Heart left ventricle (tissue), 13 donors: ENCODE measurements at regions not wholly inside any gene's neighbourhood (a gene's known extent, or its start where the extent isn't known, plus 50 kb on each side); places are given as distances from the start of the nearest gene placed in this dataset.
"Not testable (repeated sequence)": the region's sequence is repeated elsewhere in the genome, so short reads cannot be mapped to it uniquely, and the experiment has no call there.

ENCODE experiments used
- POLR2A ChIP-seq, 2 donors: fragments of 450-650 bp; IDR thresholded peaks; one replicate each; pipeline ENCODE4 v1.6.1; 2017; ENCODE audit warnings: antibody characterized with exemption in 2 of 2, mild to moderate bottlenecking in 2 of 2, moderate library complexity in 2 of 2
- TF ChIP-seq, protein P1 (sequence below), 12 donors: fragments of 200-600 bp; sonication (generic) in 4 of 12; IDR thresholded peaks; one replicate each; pipeline versions ENCODE4 v1.5.0 to v1.8.0; 2018 to 2022; ENCODE audit warnings: antibody characterized with exemption in 12 of 12, mild to moderate bottlenecking in 5 of 12
- donor health status: ischemic (EF 13 %, LVEDD 7.1; RV severe dilation, severe dysfunction).
- donor health status: DM: no; HTN: yes; CAD: no.
- donor health status: DM: no; HTN: no; CAD: no.
- donor health status: ischemic (EF 25% LVEDD 6.9; RV normal size, moderate dysfunction).
- donor health status: ischemic (EF 25% LVEDD 5.7; RV mildly dilated, moderate dysfunction).
- donor health status: ischemic (EF 35%, LVEDD 5.7; RV mildly dilated, moderate dysfunction).
- donor health status: nonischemic (EF 11% LVEDD 7.7; RV severe dilation, severe dysfunction).
- donor health status: DM: yes; HTN: yes; CAD: no.
- donor health status: PGD.
- donor health status: ischemic (EF 29% LVEDD 5.4; RV normal size, mild dysfunction).
- donor health status: nonischemic (EF 23%, LVEDD 6.1; RV moderate dilation, normal function).

- TF ChIP-seq, protein P1, sequence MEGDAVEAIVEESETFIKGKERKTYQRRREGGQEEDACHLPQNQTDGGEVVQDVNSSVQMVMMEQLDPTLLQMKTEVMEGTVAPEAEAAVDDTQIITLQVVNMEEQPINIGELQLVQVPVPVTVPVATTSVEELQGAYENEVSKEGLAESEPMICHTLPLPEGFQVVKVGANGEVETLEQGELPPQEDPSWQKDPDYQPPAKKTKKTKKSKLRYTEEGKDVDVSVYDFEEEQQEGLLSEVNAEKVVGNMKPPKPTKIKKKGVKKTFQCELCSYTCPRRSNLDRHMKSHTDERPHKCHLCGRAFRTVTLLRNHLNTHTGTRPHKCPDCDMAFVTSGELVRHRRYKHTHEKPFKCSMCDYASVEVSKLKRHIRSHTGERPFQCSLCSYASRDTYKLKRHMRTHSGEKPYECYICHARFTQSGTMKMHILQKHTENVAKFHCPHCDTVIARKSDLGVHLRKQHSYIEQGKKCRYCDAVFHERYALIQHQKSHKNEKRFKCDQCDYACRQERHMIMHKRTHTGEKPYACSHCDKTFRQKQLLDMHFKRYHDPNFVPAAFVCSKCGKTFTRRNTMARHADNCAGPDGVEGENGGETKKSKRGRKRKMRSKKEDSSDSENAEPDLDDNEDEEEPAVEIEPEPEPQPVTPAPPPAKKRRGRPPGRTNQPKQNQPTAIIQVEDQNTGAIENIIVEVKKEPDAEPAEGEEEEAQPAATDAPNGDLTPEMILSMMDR (IDR thresholded peaks at IDR 0.05): not testable (repeated sequence)
- not testable (repeated sequence) for TF ChIP-seq POLR2A (IDR thresholded peaks at IDR 0.05)
Measured at GRCh38 chrY:26059229-26059628, 437.3 kb downstream of the CDY1 start.
